Activated CD4-positive, alpha-beta T cell treated with anti-CD3 and anti-CD28 coated beads for 36 hours (primary cell): ENCODE measurements at regions not wholly inside any gene's neighbourhood (a gene's known extent, or its start where the extent isn't known, plus 50 kb on each side); places are given as distances from the start of the nearest gene placed in this dataset.
A peak's percentile ranks its signal among the peaks of the same experiment; 100 is the strongest.
"Not testable (repeated sequence)": the region's sequence is repeated elsewhere in the genome, so short reads cannot be mapped to it uniquely, and the experiment has no call there.

Experiments used
- ATAC-seq: fragments of 200-7000 bp; cut with Tn5 transposase; one replicate; pipeline ENCODE4 v1.10.0; 2021; ENCODE audit warnings: mild to moderate bottlenecking, moderate library complexity
- CTCF ChIA-PET: fragments of 350-600 bp; sonication (Branson Sonifier 250); formaldehyde crosslinking; loops from one replicate; lab custom pipeline; 2021; ENCODE audit warnings: antibody characterized with exemption; lab: Charles Lee
- POLR2A ChIA-PET: fragments of 350-600 bp; sonication (Branson Sonifier 250); formaldehyde crosslinking; loops from one replicate; lab custom pipeline; 2021; ENCODE audit warnings: antibody characterized with exemption, inconsistent platforms; lab: Charles Lee
- DNase-seq: peaks from one replicate; pipeline ENCODE4 v3.0.0-alpha.2; 2020
- H3K27ac Mint-ChIP-seq: one replicate; pipeline ENCODE4 v1.8.0; 2021; ENCODE audit warnings: mixed read lengths
- H3K27me3 Mint-ChIP-seq: one replicate; pipeline ENCODE4 v1.8.0; 2021; ENCODE audit warnings: mixed read lengths
- H3K36me3 Mint-ChIP-seq: one replicate; pipeline ENCODE4 v1.8.0; 2021; ENCODE audit warnings: low read depth, mixed read lengths
- H3K4me1 Mint-ChIP-seq: one replicate; pipeline ENCODE4 v1.8.0; 2021; ENCODE audit warnings: mixed read lengths
- H3K4me3 Mint-ChIP-seq: one replicate; pipeline ENCODE4 v1.8.0; 2021; ENCODE audit warnings: mild to moderate bottlenecking, moderate library complexity, mixed read lengths
- H3K9me3 Mint-ChIP-seq: one replicate; pipeline ENCODE4 v1.8.0; 2021; ENCODE audit warnings: low read depth, mixed read lengths
- intact Hi-C, 2 experiments: fragments of 100-400 bp; cut with DNase I in 1 of 2; cut with micrococcal nuclease in 1 of 2; formaldehyde crosslinking; loops; one replicate each; pipeline versions ENCODE4 v1.14.2 to v1.15.1; 2022 to 2024; cut with DNase I, micrococcal nuclease

DNA sequence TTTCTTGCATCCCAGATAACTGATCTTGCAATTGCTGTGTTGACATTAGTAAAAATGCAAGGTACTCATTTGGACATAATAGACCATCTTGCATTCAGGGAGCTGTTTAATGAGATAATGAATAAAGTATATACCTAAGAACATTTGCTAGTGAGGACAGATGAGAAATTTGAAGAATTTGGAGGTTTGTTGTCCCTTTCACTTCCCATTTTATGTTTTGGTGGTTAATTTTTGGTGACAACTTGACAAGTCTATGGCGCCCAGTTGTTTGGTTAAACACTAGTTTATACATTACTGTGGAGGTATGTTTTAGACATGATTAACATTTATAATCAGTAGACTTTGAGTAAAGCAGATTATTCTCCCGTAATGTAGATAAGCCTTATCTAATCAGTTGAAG, 300.2 kb upstream of the SYNCRIP start:
- DNase-seq, result no peak
- ChIA-PET CTCF (no interaction called here), POLR2A (no interaction called here)
- H3K36me3 Mint-ChIP-seq, result no peaks in the 10 kb centered on the region
- H3K4me3 Mint-ChIP-seq, result no peak overlapping the region
- no peak overlapping the region for H3K27ac Mint-ChIP-seq
- H3K9me3 Mint-ChIP-seq, result peaks cover 1% of the 10 kb centered on the region
- no peaks in the 10 kb centered on the region for H3K4me1 Mint-ChIP-seq
- intact Hi-C loops, result no loop called here
- no peak for ATAC-seq
- no peaks in the 10 kb centered on the region for H3K27me3 Mint-ChIP-seq

DNA sequence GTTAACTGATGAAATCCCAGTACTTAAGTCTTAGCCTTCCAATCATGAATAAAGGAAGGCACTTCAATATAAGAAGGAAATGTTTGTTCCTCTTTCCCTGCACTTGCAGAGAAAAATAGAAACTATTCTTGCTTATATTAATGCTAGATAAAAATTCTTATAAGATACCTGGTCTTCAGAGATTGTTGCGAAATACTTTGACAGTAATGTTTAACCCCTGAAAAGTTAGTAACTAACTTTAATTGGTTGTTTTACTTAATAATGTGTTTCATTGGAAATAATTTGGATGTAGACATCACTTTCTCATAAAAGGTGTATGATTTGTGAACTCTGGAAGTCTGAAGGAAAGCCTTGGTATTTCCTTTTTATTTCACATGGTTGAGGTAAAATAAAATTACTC, 294.2 kb upstream of the SYNCRIP start:
- DNase-seq (no peak), ATAC-seq (no peak)
- H3K36me3 Mint-ChIP-seq, result no peaks in the 10 kb centered on the region
- ChIA-PET CTCF (no interaction called here), POLR2A (no interaction called here)
- no peak overlapping the region for H3K27ac Mint-ChIP-seq
- intact Hi-C loops, result no loop called here
- H3K27me3 Mint-ChIP-seq, result no peaks in the 10 kb centered on the region
- peaks cover 7% of the 10 kb centered on the region for H3K9me3 Mint-ChIP-seq
- no peak overlapping the region for H3K4me3 Mint-ChIP-seq
- H3K4me1 Mint-ChIP-seq, result no peaks in the 10 kb centered on the region

DNA sequence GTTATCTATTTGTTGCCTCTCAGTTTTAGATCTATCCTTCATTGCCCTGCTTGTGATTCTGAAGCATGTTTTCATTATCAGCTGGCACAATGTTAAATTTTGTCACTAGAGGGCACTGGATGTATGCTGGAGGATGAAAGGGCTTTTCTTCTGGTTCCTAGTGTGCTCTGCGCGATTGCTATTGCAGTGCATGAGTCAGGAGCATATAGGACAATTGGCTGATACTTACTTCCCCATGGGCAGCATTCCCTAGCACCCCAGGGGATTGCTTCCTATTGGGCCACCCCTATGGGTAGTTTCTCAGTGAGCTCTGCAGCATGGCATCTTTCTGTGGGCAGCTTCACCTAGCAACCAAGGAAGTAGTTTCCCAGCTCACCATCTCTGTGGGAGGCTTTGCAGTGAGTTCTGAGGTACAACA, 280.3 kb upstream of the SYNCRIP start:
- DNase-seq, result peak; percentile 18
- H3K27me3 Mint-ChIP-seq, result no peaks in the 10 kb centered on the region
- no peak overlapping the region for H3K27ac Mint-ChIP-seq
- intact Hi-C loops, result loop anchor here (1.0 to 2.0 kb wide), 4 partner anchors 269 to 1106 kb away; no protein-coding TSS in a partner anchor
- CTCF ChIA-PET, result interaction anchor here (0.8 to 1.3 kb wide), 3 partner anchors 10 to 1014 kb away, joined by 3 to 4 read pairs (median 4); partner anchors contain the start of gene HTR1E
- POLR2A ChIA-PET, result no interaction called here
- peak; percentile 63 for ATAC-seq
- H3K4me1 Mint-ChIP-seq, result no peaks in the 10 kb centered on the region
- no peak overlapping the region for H3K4me3 Mint-ChIP-seq
- H3K36me3 Mint-ChIP-seq, result no peaks in the 10 kb centered on the region
- no peaks in the 10 kb centered on the region for H3K9me3 Mint-ChIP-seq

DNA sequence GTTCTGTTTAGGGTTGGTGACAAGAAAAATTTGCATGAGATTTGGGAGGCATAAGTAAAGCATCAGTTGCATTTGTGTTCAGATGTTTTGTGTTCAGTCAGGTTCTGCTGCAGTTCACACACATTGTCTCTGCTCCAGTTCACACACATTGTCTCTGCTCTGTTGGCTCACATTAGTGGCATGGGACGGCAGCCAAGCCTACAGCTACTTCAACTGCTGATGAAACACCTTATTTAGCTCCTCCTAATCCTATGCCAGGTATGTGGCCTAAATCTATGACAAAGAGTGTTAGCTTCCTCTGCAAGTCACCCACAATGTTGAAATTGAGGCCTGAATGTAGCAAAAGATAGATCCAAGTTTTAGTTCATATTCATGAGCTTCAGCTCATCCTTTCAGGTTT, 278.1 kb upstream of the SYNCRIP start:
- no peaks in the 10 kb centered on the region for H3K36me3 Mint-ChIP-seq
- no peaks in the 10 kb centered on the region for H3K9me3 Mint-ChIP-seq
- no peaks in the 10 kb centered on the region for H3K27me3 Mint-ChIP-seq
- H3K27ac Mint-ChIP-seq, result no peak overlapping the region
- ChIA-PET POLR2A (no interaction called here), CTCF (interaction anchor here (1.1 kb wide), 1 partner anchor 24 kb away, joined by 3 read pairs; no protein-coding TSS in a partner anchor)
- H3K4me1 Mint-ChIP-seq, result no peaks in the 10 kb centered on the region
- no peak overlapping the region for H3K4me3 Mint-ChIP-seq
- intact Hi-C loops, result no loop called here
- DNase-seq (no peak), ATAC-seq (no peak)

DNA sequence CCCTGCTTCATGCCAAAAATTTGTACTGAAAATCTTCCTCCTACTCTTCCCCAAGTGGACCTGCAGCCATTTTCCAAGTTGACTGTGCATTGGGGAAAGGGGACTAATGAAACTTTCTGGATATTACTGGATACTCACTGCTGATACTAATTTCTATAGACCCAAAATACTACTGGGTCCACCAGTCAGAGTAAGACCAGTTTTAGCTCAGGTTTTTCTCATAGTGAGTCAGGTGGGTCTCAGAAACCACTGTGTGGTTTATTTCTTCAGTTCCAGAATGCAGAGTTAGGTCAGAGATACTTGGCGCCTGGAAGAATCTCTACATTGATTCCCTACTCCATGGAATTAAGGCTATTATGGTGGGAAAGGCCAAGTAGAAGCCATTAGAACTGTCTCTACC, 274.8 kb upstream of the SYNCRIP start:
- CTCF ChIA-PET, result interaction anchor here (0.9 kb wide), 1 partner anchor 41 kb away, joined by 3 read pairs; no protein-coding TSS in a partner anchor
- Mint-ChIP-seq H3K36me3 (no peaks in the 10 kb centered on the region), H3K27me3 (no peaks in the 10 kb centered on the region), H3K9me3 (no peaks in the 10 kb centered on the region), H3K4me1 (no peaks in the 10 kb centered on the region), H3K27ac (no peak overlapping the region), H3K4me3 (no peak overlapping the region)
- POLR2A ChIA-PET, result no interaction called here
- no peak for ATAC-seq
- no peak for DNase-seq
- intact Hi-C loops, result no loop called here

DNA sequence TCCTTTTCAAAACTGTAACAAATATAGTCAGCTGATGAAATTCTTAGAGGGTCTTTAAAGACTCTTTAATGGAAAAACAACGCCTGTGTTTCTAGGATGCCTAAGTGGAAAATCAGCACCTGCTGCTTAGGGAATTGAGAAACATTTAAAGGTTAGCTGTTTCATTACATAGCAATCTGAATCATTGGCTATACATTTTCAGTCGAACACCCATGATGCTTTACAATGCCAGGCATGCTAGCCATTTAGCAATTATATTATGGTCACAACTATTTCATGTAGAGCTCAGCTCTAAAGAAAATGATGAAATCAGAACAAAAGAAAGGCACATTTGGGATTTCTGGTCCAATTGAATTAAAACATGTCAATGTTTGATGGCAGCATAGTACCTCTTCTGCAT, 270.3 kb upstream of the SYNCRIP start:
- no peak overlapping the region for H3K4me3 Mint-ChIP-seq
- peaks cover 1% of the 10 kb centered on the region for H3K27me3 Mint-ChIP-seq
- no peaks in the 10 kb centered on the region for H3K9me3 Mint-ChIP-seq
- ChIA-PET CTCF (interaction anchor here (1.4 kb wide), 1 partner anchor 9 kb away, joined by 4 read pairs; no protein-coding TSS in a partner anchor), POLR2A (no interaction called here)
- ATAC-seq (no peak), DNase-seq (no peak)
- no peak overlapping the region for H3K27ac Mint-ChIP-seq
- H3K4me1 Mint-ChIP-seq, result no peaks in the 10 kb centered on the region
- H3K36me3 Mint-ChIP-seq, result no peaks in the 10 kb centered on the region
- intact Hi-C loops, result no loop called here

DNA sequence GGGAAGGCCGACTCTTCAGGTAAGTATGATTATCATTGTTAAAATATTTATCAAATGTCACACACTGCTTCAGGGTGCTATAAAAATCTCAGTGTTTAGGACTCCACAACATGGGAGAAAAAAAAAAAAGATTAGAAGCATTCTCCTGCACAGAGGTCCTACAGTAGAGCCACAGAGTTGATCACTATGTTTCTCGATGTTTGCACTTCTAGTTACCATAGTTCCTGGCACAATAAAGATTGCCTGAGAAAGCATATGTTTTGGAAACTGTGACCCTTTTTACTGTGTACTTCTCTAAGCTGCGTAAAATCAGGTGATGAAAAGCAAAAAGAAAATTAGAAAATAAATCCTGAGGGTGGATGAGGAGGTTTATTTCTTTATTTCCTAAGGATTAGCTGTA, 269.9 kb upstream of the SYNCRIP start:
- ATAC-seq, result no peak
- Mint-ChIP-seq H3K36me3 (no peaks in the 10 kb centered on the region), H3K27ac (no peak overlapping the region), H3K27me3 (peaks cover 3% of the 10 kb centered on the region), H3K4me1 (no peaks in the 10 kb centered on the region), H3K9me3 (no peaks in the 10 kb centered on the region), H3K4me3 (no peak overlapping the region)
- ChIA-PET POLR2A (no interaction called here), CTCF (interaction anchor here (1.4 kb wide), 1 partner anchor 10 kb away, joined by 4 read pairs; no protein-coding TSS in a partner anchor)
- intact Hi-C loops, result no loop called here
- no peak for DNase-seq

DNA sequence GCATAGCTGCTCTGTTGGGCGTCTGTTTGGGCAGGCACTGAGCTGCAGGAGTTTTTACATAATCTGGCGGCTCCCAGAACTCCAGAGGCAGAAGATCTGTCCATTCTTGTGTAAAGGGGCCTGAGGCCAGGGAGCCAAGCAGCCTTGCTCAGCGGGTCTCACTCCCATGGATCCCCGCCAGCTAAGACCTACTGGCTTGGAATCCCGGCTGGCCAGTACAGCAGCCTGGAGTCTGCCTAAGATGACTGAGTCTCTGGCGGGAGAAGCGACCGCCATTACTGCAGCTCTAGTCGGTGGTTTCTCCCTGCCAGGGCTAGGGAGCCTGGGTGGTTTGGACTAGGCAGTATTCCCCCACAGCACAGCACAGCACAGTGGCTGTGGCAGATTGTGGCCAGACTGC, 268.4 kb upstream of the SYNCRIP start:
- Mint-ChIP-seq H3K4me3 (no peak overlapping the region), H3K27ac (no peak overlapping the region), H3K36me3 (no peaks in the 10 kb centered on the region), H3K27me3 (peaks cover 6% of the 10 kb centered on the region), H3K4me1 (no peaks in the 10 kb centered on the region), H3K9me3 (no peaks in the 10 kb centered on the region)
- ATAC-seq, result no peak
- CTCF ChIA-PET, result no interaction called here
- intact Hi-C loops, result no loop called here
- no peak for DNase-seq
- POLR2A ChIA-PET, result no interaction called here

DNA sequence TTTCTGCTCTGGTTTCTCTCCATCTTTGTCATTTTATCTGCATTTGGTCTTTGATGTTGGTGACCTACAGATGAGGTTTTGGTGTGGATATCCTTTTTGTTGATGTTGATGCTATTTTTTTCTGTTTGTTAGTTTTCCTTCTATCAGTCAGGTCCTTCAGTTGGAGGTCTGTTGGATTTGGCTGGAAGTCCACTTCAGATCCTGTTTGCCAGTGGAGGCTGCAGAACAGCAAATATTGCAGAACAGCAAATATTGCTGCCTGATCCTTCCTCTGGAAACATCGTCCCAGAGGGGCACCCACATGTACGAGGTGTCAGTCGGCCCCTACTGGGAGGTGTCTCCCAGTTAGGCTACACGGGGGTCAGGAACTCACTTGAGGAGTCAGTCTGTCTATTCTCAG, 265.4 kb upstream of the SYNCRIP start:
- H3K4me3 Mint-ChIP-seq, H3K9me3 Mint-ChIP-seq, H3K4me1 Mint-ChIP-seq, H3K36me3 Mint-ChIP-seq, H3K27me3 Mint-ChIP-seq, DNase-seq, H3K27ac Mint-ChIP-seq, POLR2A ChIA-PET, intact Hi-C loops, ATAC-seq: not testable (repeated sequence)
- CTCF ChIA-PET, result interaction anchor here (0.6 to 1.1 kb wide), 2 partner anchors 15 to 1195 kb away, joined by 3 to 4 read pairs; no protein-coding TSS in a partner anchor

DNA sequence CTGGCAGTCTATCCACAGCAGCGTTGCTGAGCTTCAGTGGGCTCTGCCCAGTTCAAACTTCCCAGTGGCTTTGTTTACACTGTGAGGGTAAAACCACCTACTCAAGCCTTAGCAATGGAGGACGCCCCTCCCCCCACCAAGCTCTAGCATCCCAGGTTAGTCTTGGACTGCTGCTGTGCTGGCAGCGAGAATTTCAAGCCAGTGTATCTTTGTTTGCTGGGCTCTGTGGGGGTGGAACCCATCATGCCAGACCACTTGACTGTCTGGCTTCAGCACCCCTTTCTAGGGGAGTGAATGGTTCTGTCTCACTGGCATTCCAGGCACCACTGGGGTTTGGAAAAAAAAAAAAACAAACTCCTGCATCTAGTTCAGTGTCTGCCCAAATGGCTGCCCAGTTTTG, 249.7 kb upstream of the SYNCRIP start:
- Mint-ChIP-seq H3K4me1 (no peaks in the 10 kb centered on the region), H3K4me3 (no peak overlapping the region), H3K27ac (no peak overlapping the region), H3K36me3 (no peaks in the 10 kb centered on the region), H3K27me3 (no peaks in the 10 kb centered on the region), H3K9me3 (peaks cover 2% of the 10 kb centered on the region)
- ChIA-PET POLR2A (no interaction called here), CTCF (no interaction called here)
- ATAC-seq (no peak), DNase-seq (no peak)
- intact Hi-C loops, result no loop called here

DNA sequence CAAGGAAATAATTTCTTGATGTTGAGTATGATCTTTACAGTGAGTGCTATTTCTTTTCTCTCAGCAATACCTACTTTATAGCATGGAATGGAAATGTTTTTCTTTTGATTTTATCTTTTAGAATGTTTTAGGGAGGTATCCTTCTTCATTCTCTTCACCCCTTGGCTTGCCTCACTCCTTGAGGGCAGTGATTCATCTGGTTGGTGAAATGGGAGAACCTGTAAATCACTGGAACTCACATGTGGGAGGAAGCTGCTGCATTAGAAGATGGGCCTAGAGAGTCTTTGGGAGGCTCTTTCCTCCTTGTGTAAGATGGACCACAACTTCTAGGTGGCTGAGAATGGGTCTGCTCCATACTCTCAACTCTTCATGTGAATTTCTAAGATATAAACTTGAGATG, 244.8 kb upstream of the SYNCRIP start:
- Mint-ChIP-seq H3K27ac (no peak overlapping the region), H3K4me3 (no peak overlapping the region), H3K36me3 (no peaks in the 10 kb centered on the region), H3K9me3 (no peaks in the 10 kb centered on the region), H3K4me1 (no peaks in the 10 kb centered on the region), H3K27me3 (peaks cover 3% of the 10 kb centered on the region)
- POLR2A ChIA-PET, result no interaction called here
- intact Hi-C loops, result no loop called here
- CTCF ChIA-PET, result no interaction called here
- no peak for DNase-seq
- ATAC-seq, result no peak

DNA sequence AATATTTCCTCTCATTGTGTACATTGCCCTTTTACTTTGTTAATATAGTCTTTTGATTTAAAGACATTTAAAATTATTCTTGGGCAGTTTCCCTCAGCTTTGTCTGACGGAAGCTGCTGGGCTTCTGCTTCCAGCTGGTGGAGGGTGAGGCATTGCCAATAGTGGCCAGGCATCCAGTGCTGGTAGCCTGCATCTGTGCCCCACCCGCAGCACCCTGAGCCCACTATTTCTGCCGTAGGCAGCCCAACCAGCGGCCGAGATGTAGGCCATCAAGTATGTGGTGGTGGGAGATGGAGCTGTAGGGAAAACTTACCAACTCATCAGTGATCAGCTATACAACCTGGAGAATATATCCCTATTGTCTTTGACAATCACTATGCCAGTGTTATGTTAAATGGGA, 226.0 kb upstream of the SYNCRIP start:
- Mint-ChIP-seq H3K27ac (no peak overlapping the region), H3K27me3 (peaks cover under 1% of the 10 kb centered on the region), H3K4me1 (no peaks in the 10 kb centered on the region), H3K9me3 (no peaks in the 10 kb centered on the region), H3K4me3 (no peak overlapping the region), H3K36me3 (no peaks in the 10 kb centered on the region)
- CTCF ChIA-PET, result no interaction called here
- intact Hi-C loops, result no loop called here
- ATAC-seq (no peak), DNase-seq (no peak)
- POLR2A ChIA-PET, result no interaction called here
